NCI-H1417 (cell line): ENCODE measurements at regions not wholly inside any gene's neighbourhood (a gene's known extent, or its start where the extent isn't known, plus 50 kb on each side); places are given as distances from the start of the nearest gene placed in this dataset.
"Not testable (repeated sequence)": the region's sequence is repeated elsewhere in the genome, so short reads cannot be mapped to it uniquely, and the experiment has no call there.

Experiments used
- DNase-seq, 3 experiments: peaks; one replicate each; lab custom pipeline; 2025; lab: John Stamatoyannopoulos, UW

- DNase-seq = no peak
Measured at GRCh38 chr15:96894659-96895058, 564.2 kb downstream of the NR2F2 start.

GRCh38 chr15:96896766-96897165 lies 566.3 kb downstream of the NR2F2 start:
- DNase-seq = no peak

GRCh38 chr15:96914081-96914480 lies 583.6 kb downstream of the NR2F2 start:
- DNase-seq = no peak

GRCh38 chr15:96916750-96917149 lies 586.2 kb downstream of the NR2F2 start:
- no peak for DNase-seq

GRCh38 chr15:96924570-96924969 lies 594.1 kb downstream of the NR2F2 start:
- DNase-seq = no peak

- DNase-seq = no peak
Measured at GRCh38 chr15:96947296-96948229, 617.1 kb downstream of the NR2F2 start.

GRCh38 chr15:96948981-96949380 lies 618.5 kb downstream of the NR2F2 start:
- DNase-seq = no peak

GRCh38 chr15:96958721-96959120 lies 628.2 kb downstream of the NR2F2 start:
- DNase-seq = peak in 1 of 3 experiments; percentile 28

- DNase-seq = no peak
Measured at GRCh38 chr15:96959501-96959900, 629.0 kb downstream of the NR2F2 start.

- DNase-seq = no peak
Measured at GRCh38 chr15:96960711-96961480, 630.4 kb downstream of the NR2F2 start.

GRCh38 chr15:96966554-96966953 lies 636.1 kb downstream of the NR2F2 start:
- no peak for DNase-seq

- DNase-seq = no peak
Measured at GRCh38 chr15:96969732-96970710, 639.5 kb downstream of the NR2F2 start.

GRCh38 chr15:96972201-96972600 lies 641.7 kb downstream of the NR2F2 start:
- DNase-seq = peak in 1 of 3 experiments; percentile 62

- no peak for DNase-seq
Measured at GRCh38 chr15:96974761-96975160, 644.3 kb downstream of the NR2F2 start.

GRCh38 chr15:96977886-96978285 lies 647.4 kb downstream of the NR2F2 start:
- peak in 1 of 3 experiments; percentile 76 for DNase-seq

GRCh38 chr15:96978937-96979473 lies 648.5 kb downstream of the NR2F2 start:
- no peak for DNase-seq

GRCh38 chr15:96984121-96984671 lies 653.7 kb downstream of the NR2F2 start:
- DNase-seq = not testable (repeated sequence)

- DNase-seq = no peak
Measured at GRCh38 chr15:96992817-96993216, 662.3 kb downstream of the NR2F2 start.

GRCh38 chr15:96997538-96997937 lies 667.0 kb downstream of the NR2F2 start:
- DNase-seq = no peak

GRCh38 chr15:97009031-97009431 lies 678.5 kb downstream of the NR2F2 start:
- DNase-seq = peak; percentile 50 to 90 (median 56)

- DNase-seq = no peak
Measured at GRCh38 chr15:97012986-97013385, 682.5 kb downstream of the NR2F2 start.
